GM23338 (cell line): ENCODE measurements at regions not wholly inside any gene's neighbourhood (a gene's known extent, or its start where the extent isn't known, plus 50 kb on each side); places are given as distances from the start of the nearest gene placed in this dataset.

Experiments used
- EZH2phosphoT487 ChIP-seq: fragments of 200-600 bp; sonication (generic); IDR thresholded peaks from one replicate; pipeline ENCODE4 v1.8.1; 2018; ENCODE audit warnings: antibody characterized with exemption; ENCODE audit not compliant: unreplicated experiment
- POLR2AphosphoS5 ChIP-seq: IDR thresholded peaks from 2 replicates; pipeline ENCODE4 v1.6.1; 2016; ENCODE audit warnings: antibody characterized with exemption, low read depth
- TF ChIP-seq, protein P1 (sequence below), 2 experiments: fragments of 200-600 bp in 1 of 2; sonication (generic) in 1 of 2; conservative IDR thresholded peaks; 2 replicates each; pipeline versions ENCODE4 v1.5.1 to v1.6.1; 2016 to 2017; ENCODE audit warnings: antibody characterized with exemption in 2 of 2, low read depth in 2 of 2, mild to moderate bottlenecking in 2 of 2, moderate library complexity in 1 of 2
- TF ChIP-seq, protein P2 (sequence below): IDR thresholded peaks from one replicate; pipeline ENCODE4 v1.6.1; 2018; ENCODE audit warnings: antibody characterized with exemption; ENCODE audit not compliant: unreplicated experiment

DNA sequence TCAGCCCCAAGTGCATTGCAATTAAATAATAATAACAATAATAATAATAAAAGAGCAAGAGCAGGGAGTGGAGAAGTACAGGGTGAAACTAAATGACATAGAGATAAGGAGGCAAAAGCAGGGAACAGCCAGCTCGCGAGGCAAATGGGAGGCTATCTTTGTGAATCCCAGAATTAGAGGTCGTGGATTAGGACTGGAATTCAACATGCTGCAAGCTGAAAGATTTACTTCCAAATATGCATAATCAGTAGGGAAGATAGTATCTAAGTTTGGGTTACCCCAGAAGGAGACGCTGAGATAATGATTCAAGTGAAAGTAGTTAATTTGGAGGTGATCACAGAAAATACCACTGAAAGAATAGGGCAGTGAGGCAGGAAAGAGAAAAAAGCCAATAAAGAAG, 119.4 kb upstream of the UBE2E2 start:
- TF ChIP-seq, protein P1, sequence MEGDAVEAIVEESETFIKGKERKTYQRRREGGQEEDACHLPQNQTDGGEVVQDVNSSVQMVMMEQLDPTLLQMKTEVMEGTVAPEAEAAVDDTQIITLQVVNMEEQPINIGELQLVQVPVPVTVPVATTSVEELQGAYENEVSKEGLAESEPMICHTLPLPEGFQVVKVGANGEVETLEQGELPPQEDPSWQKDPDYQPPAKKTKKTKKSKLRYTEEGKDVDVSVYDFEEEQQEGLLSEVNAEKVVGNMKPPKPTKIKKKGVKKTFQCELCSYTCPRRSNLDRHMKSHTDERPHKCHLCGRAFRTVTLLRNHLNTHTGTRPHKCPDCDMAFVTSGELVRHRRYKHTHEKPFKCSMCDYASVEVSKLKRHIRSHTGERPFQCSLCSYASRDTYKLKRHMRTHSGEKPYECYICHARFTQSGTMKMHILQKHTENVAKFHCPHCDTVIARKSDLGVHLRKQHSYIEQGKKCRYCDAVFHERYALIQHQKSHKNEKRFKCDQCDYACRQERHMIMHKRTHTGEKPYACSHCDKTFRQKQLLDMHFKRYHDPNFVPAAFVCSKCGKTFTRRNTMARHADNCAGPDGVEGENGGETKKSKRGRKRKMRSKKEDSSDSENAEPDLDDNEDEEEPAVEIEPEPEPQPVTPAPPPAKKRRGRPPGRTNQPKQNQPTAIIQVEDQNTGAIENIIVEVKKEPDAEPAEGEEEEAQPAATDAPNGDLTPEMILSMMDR (conservative IDR thresholded peaks at IDR 0.05; ENCODE audit: low read depth in 2 of 2): no peak
- TF ChIP-seq EZH2phosphoT487: no peak
- no peak for TF ChIP-seq POLR2AphosphoS5
- TF ChIP-seq, protein P2, sequence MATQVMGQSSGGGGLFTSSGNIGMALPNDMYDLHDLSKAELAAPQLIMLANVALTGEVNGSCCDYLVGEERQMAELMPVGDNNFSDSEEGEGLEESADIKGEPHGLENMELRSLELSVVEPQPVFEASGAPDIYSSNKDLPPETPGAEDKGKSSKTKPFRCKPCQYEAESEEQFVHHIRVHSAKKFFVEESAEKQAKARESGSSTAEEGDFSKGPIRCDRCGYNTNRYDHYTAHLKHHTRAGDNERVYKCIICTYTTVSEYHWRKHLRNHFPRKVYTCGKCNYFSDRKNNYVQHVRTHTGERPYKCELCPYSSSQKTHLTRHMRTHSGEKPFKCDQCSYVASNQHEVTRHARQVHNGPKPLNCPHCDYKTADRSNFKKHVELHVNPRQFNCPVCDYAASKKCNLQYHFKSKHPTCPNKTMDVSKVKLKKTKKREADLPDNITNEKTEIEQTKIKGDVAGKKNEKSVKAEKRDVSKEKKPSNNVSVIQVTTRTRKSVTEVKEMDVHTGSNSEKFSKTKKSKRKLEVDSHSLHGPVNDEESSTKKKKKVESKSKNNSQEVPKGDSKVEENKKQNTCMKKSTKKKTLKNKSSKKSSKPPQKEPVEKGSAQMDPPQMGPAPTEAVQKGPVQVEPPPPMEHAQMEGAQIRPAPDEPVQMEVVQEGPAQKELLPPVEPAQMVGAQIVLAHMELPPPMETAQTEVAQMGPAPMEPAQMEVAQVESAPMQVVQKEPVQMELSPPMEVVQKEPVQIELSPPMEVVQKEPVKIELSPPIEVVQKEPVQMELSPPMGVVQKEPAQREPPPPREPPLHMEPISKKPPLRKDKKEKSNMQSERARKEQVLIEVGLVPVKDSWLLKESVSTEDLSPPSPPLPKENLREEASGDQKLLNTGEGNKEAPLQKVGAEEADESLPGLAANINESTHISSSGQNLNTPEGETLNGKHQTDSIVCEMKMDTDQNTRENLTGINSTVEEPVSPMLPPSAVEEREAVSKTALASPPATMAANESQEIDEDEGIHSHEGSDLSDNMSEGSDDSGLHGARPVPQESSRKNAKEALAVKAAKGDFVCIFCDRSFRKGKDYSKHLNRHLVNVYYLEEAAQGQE: no peak
